Neural progenitor cell (in vitro differentiated cells): ENCODE measurements at regions not wholly inside any gene's neighbourhood (a gene's known extent, or its start where the extent isn't known, plus 50 kb on each side); places are given as distances from the start of the nearest gene placed in this dataset.

Experiments
- DNase-seq: peaks from one replicate; pipeline ENCODE4 v3.0.0-alpha.2; 2016; ENCODE audit warnings: low spot score
- H2AFZ ChIP-seq: fragments of 200-600 bp; sonication (generic); replicated peaks from 2 replicates; pipeline ENCODE4 v1.6.1; 2016; ENCODE audit warnings: antibody characterized with exemption
- H3F3A ChIP-seq: fragments of 200-600 bp; sonication (generic); 2 replicates; pipeline ENCODE4 v1.6.1; 2016; ENCODE audit warnings: antibody characterized with exemption, low read depth
- H3K27ac ChIP-seq: fragments of 200-600 bp; sonication (generic); 2 replicates; pipeline ENCODE4 v1.5.1; 2016; ENCODE audit warnings: mild to moderate bottlenecking
- H3K27me3 ChIP-seq: fragments of 200-600 bp; sonication (generic); 2 replicates; pipeline ENCODE4 v1.6.1; 2016; ENCODE audit warnings: mild to moderate bottlenecking, moderate library complexity
- H3K36me3 ChIP-seq: fragments of 200-600 bp; sonication (generic); 2 replicates; pipeline ENCODE4 v1.5.1; 2016
- H3K4me1 ChIP-seq: fragments of 200-600 bp; sonication (generic); 2 replicates; pipeline ENCODE4 v1.6.1; 2016; ENCODE audit warnings: mixed run types
- H3K4me2 ChIP-seq: fragments of 200-600 bp; sonication (generic); 2 replicates; pipeline ENCODE4 v1.6.1; 2016
- H3K4me3 ChIP-seq: fragments of 200-600 bp; sonication (generic); 2 replicates; pipeline ENCODE4 v1.5.1; 2016
- H3K79me2 ChIP-seq: fragments of 200-600 bp; sonication (generic); 2 replicates; pipeline ENCODE4 v1.6.1; 2016; ENCODE audit warnings: low read depth
- H3K9ac ChIP-seq: fragments of 200-600 bp; sonication (generic); 2 replicates; pipeline ENCODE4 v1.6.1; 2016
- H3K9me3 ChIP-seq: fragments of 200-600 bp; sonication (generic); 2 replicates; pipeline ENCODE4 v1.5.1; 2016; ENCODE audit warnings: low read depth
- H4K20me1 ChIP-seq: fragments of 200-600 bp; sonication (generic); 2 replicates; pipeline ENCODE4 v1.6.1; 2016; ENCODE audit warnings: low read depth
- H3K27ac Mint-ChIP-seq: 3 replicates; pipeline ENCODE4 v1.8.0; 2021; ENCODE audit warnings: mixed read lengths
- H3K27me3 Mint-ChIP-seq: 2 replicates; pipeline ENCODE4 v1.8.0; 2022; ENCODE audit warnings: low read depth, mild to moderate bottlenecking, inconsistent platforms, moderate library complexity, mixed read lengths; ENCODE audit not compliant: insufficient read depth
- H3K36me3 Mint-ChIP-seq: 3 replicates; pipeline ENCODE4 v1.8.0; 2021; ENCODE audit warnings: mixed read lengths
- H3K4me1 Mint-ChIP-seq: 3 replicates; pipeline ENCODE4 v1.8.0; 2021; ENCODE audit warnings: mixed read lengths
- H3K4me3 Mint-ChIP-seq: 3 replicates; pipeline ENCODE4 v1.8.0; 2021; ENCODE audit warnings: mild to moderate bottlenecking, moderate library complexity, mixed read lengths
- H3K9me3 Mint-ChIP-seq: 3 replicates; pipeline ENCODE4 v1.8.0; 2020; ENCODE audit warnings: mixed read lengths
- EZH2 ChIP-seq: fragments of 200-600 bp; sonication (generic); IDR thresholded peaks from 2 replicates; pipeline ENCODE4 v1.6.1; 2017; ENCODE audit warnings: antibody characterized with exemption, mild to moderate bottlenecking, moderate library complexity
- EZH2phosphoT487 ChIP-seq: fragments of 200-600 bp; sonication (generic); IDR thresholded peaks from 2 replicates; pipeline ENCODE4 v1.6.1; 2017; ENCODE audit warnings: antibody characterized with exemption
- TF ChIP-seq, protein P1 (sequence below): fragments of 200-600 bp; sonication (generic); IDR thresholded peaks from 2 replicates; pipeline ENCODE4 v1.5.1; 2017; ENCODE audit warnings: antibody characterized with exemption, mild to moderate bottlenecking

DNA sequence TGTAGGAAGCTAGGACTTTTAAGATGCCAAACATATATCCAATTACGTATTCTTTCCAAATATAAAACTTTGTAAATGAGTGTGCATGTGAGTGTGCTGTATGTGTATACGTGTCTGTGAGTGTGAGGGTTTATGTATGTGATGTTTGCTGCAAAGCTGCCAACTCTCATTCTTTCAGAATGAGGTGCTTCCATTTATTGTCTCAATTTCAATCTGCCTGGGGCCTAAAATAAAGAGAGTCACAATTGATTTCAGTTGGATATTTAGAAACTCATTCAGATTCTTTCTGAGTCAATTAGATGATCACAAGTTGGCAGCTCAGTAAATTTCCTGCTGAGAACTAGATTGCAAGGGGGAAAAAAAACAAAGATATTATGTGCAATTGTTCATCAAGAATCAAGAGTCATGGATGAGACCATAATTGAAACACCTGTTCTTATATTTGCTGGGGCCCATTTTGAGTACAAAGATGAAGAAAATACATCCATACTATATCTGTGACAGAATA lies 621.2 kb upstream of the ACVR2A start:
- no peak overlapping the region for H2AFZ ChIP-seq
- no peaks in the 10 kb centered on the region for H3F3A ChIP-seq
- H3K27ac ChIP-seq, result no peak overlapping the region
- H3K4me3 ChIP-seq, result no peak overlapping the region
- TF ChIP-seq, protein P1, sequence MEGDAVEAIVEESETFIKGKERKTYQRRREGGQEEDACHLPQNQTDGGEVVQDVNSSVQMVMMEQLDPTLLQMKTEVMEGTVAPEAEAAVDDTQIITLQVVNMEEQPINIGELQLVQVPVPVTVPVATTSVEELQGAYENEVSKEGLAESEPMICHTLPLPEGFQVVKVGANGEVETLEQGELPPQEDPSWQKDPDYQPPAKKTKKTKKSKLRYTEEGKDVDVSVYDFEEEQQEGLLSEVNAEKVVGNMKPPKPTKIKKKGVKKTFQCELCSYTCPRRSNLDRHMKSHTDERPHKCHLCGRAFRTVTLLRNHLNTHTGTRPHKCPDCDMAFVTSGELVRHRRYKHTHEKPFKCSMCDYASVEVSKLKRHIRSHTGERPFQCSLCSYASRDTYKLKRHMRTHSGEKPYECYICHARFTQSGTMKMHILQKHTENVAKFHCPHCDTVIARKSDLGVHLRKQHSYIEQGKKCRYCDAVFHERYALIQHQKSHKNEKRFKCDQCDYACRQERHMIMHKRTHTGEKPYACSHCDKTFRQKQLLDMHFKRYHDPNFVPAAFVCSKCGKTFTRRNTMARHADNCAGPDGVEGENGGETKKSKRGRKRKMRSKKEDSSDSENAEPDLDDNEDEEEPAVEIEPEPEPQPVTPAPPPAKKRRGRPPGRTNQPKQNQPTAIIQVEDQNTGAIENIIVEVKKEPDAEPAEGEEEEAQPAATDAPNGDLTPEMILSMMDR, result no peak
- TF ChIP-seq EZH2phosphoT487 (no peak), EZH2 (no peak)
- Mint-ChIP-seq H3K27me3 (no peaks in the 10 kb centered on the region), H3K36me3 (no peaks in the 10 kb centered on the region), H3K27ac (peak overlapping the region; percentile 13), H3K9me3 (peaks cover 13% of the 10 kb centered on the region), H3K4me1 (peaks cover 12% of the 10 kb centered on the region), H3K4me3 (no peak overlapping the region)
- H3K79me2 ChIP-seq, result no peaks in the 10 kb centered on the region
- H3K27me3 ChIP-seq, result no peaks in the 10 kb centered on the region
- DNase-seq, result no peak
- H3K9me3 ChIP-seq, result no peaks in the 10 kb centered on the region
- no peaks in the 10 kb centered on the region for H3K36me3 ChIP-seq
- no peaks in the 10 kb centered on the region for H4K20me1 ChIP-seq
- peaks cover 21% of the 10 kb centered on the region for H3K4me1 ChIP-seq
- H3K9ac ChIP-seq, result no peak overlapping the region
- H3K4me2 ChIP-seq, result no peak overlapping the region

DNA sequence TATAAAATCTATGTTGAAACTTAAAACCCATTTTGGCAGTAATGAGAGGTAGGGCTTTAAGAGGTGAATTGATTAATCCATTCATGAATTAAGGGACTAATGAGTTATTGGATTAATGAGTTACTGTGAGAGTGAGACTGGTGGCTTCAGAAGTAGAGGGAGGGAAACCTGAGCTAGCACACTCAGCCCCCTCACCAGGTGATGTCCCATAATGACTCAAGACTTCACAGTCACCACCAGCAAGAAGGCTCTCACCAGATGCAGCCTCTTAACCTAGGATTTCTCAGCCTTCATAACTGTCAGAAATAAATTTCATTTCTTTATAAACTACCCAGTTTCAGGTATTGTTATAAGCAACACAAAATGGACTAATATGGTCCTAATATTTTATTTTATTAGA lies 621.7 kb upstream of the ACVR2A start:
- H3K27me3 Mint-ChIP-seq, result no peaks in the 10 kb centered on the region
- H3K4me1 Mint-ChIP-seq, result peaks cover 12% of the 10 kb centered on the region
- TF ChIP-seq, protein P1, result no peak
- TF ChIP-seq EZH2 (no peak), EZH2phosphoT487 (no peak)
- Histone ChIP-seq H3K36me3 (no peaks in the 10 kb centered on the region), H3K79me2 (no peaks in the 10 kb centered on the region), H2AFZ (no peak overlapping the region), H3F3A (no peaks in the 10 kb centered on the region), H3K27me3 (no peaks in the 10 kb centered on the region), H3K4me3 (no peak overlapping the region), H3K4me1 (peaks cover 21% of the 10 kb centered on the region), H3K4me2 (no peak overlapping the region), H3K9me3 (no peaks in the 10 kb centered on the region), H3K9ac (no peak overlapping the region), H4K20me1 (no peaks in the 10 kb centered on the region), H3K27ac (no peak overlapping the region)
- H3K36me3 Mint-ChIP-seq, result no peaks in the 10 kb centered on the region
- DNase-seq, result no peak
- H3K27ac Mint-ChIP-seq, result no peak overlapping the region
- H3K9me3 Mint-ChIP-seq, result peaks cover 13% of the 10 kb centered on the region
- no peak overlapping the region for H3K4me3 Mint-ChIP-seq

DNA sequence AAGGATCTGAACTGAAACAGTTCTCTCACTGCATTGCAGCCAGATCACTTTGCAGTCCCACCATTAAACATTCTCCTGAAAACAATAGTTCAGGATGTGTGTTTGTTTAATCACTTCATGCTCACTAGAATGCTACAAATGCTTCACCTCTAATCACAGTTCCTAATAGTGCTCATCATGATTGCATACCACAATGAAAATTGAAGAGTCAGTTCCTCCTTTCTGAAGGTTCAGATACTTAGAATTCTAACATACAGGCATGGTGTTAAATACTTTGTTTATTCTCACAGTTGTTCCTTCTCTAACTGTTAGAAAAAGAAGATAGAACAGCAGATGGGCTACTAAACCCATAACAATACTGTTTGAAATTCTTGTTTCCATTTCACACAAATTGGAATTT lies 622.3 kb upstream of the ACVR2A start:
- Histone ChIP-seq H4K20me1 (no peaks in the 10 kb centered on the region), H2AFZ (peak overlapping the region; percentile 52), H3K4me1 (peaks cover 21% of the 10 kb centered on the region), H3K79me2 (no peaks in the 10 kb centered on the region), H3K36me3 (no peaks in the 10 kb centered on the region), H3K27me3 (no peaks in the 10 kb centered on the region), H3K4me3 (no peak overlapping the region), H3K27ac (no peak overlapping the region), H3K9ac (no peak overlapping the region), H3K4me2 (no peak overlapping the region), H3F3A (no peaks in the 10 kb centered on the region), H3K9me3 (no peaks in the 10 kb centered on the region)
- H3K36me3 Mint-ChIP-seq, result no peaks in the 10 kb centered on the region
- H3K9me3 Mint-ChIP-seq, result peaks cover 13% of the 10 kb centered on the region
- no peak for DNase-seq
- no peak for TF ChIP-seq EZH2phosphoT487
- TF ChIP-seq, protein P1, result no peak
- no peak for TF ChIP-seq EZH2
- H3K4me1 Mint-ChIP-seq, result peaks cover 12% of the 10 kb centered on the region
- no peak overlapping the region for H3K4me3 Mint-ChIP-seq
- H3K27me3 Mint-ChIP-seq, result no peaks in the 10 kb centered on the region
- H3K27ac Mint-ChIP-seq, result no peak overlapping the region
